GM12878 (cell line): ENCODE measurements at regions not wholly inside any gene's neighbourhood (a gene's known extent, or its start where the extent isn't known, plus 50 kb on each side); places are given as distances from the start of the nearest gene placed in this dataset.

Experiments
- ATAC-seq: fragments of 200-7000 bp; cut with Tn5 transposase; 3 replicates; pipeline ENCODE4 v1.9.1; 2020; ENCODE audit warnings: mild to moderate bottlenecking, moderate library complexity
- BruUV-seq: library from RNA; stranded (reverse); fragments of 400-500 nt; replicated peaks from 2 replicates; lab custom pipeline; 2021; lab: Mats Ljungman, UMichigan
- CTCF ChIA-PET: fragments of 300-600 bp; sonication (Branson Sonifier 250); formaldehyde crosslinking; extraction: SDS; loops from one replicate; lab custom pipeline; 2021; ENCODE audit warnings: inconsistent platforms; lab: Yijun Ruan, JAX
- POLR2A ChIA-PET: fragments of 350-600 bp; formaldehyde crosslinking; extraction: SDS; loops from one replicate; lab custom pipeline; 2021; ENCODE audit warnings: inconsistent platforms; lab: Charles Lee
- RAD21 ChIA-PET: fragments of 300-600 bp; sonication (Branson Sonifier 250); formaldehyde crosslinking; loops from one replicate; lab custom pipeline; 2023; ENCODE audit warnings: antibody characterized with exemption; ENCODE audit not compliant: unreplicated experiment; lab: Charles Lee
- SMC1A ChIA-PET: fragments of 300-600 bp; sonication (Branson Sonifier 250); formaldehyde crosslinking; loops from one replicate; lab custom pipeline; 2023; ENCODE audit not compliant: unreplicated experiment, uncharacterized antibody; lab: Charles Lee
- DNase-seq: peaks from one replicate; pipeline ENCODE4 v3.0.0-alpha.2; 2011; ENCODE audit warnings: low read depth, low spot score
- FAIRE-seq: peaks from 3 replicates; lab custom pipeline; 2011; peaks lifted over from hg19 to GRCh38; lab: Jason Lieb, UNC
- H2AFZ ChIP-seq: 2 replicates; pipeline ENCODE4 v1.6.0; 2011; ENCODE audit warnings: low read depth, low read length, control low read depth; ENCODE audit not compliant: control insufficient read depth
- H3K27ac ChIP-seq: 2 replicates; pipeline ENCODE4 v1.5.1; 2011; ENCODE audit warnings: control low read depth; ENCODE audit not compliant: control insufficient read depth, insufficient read depth
- H3K27me3 ChIP-seq, 2 experiments: replicated peaks in 1 of 2; 2 replicates each; pipeline versions ENCODE4 v1.6.0 to v1.6.1; 2011; ENCODE audit warnings: low read length in 1 of 2; ENCODE audit not compliant: control insufficient read depth in 2 of 2, insufficient read depth in 2 of 2
- H3K36me3 ChIP-seq, 2 experiments: 2 replicates each; pipeline ENCODE4 v1.5.1; 2011; ENCODE audit warnings: low read length in 1 of 2; ENCODE audit not compliant: control insufficient read depth in 2 of 2, insufficient read depth in 2 of 2
- H3K4me1 ChIP-seq: 2 replicates; pipeline ENCODE4 v1.6.1; 2011; ENCODE audit warnings: mild to moderate bottlenecking, low read length, moderate library complexity, mixed read lengths; ENCODE audit not compliant: control insufficient read depth, insufficient read depth
- H3K4me2 ChIP-seq: 2 replicates; pipeline ENCODE4 v1.6.0; 2011; ENCODE audit warnings: control low read depth; ENCODE audit not compliant: control insufficient read depth, insufficient read depth
- H3K4me3 ChIP-seq: fragments of 200-600 bp; sonication (generic); 2 replicates; pipeline ENCODE4 v1.5.1; 2016
- H3K79me2 ChIP-seq: 2 replicates; pipeline ENCODE4 v1.6.0; 2011; ENCODE audit warnings: low read length; ENCODE audit not compliant: control insufficient read depth, insufficient read depth
- H3K9ac ChIP-seq: 2 replicates; pipeline ENCODE4 v1.8.0; 2011; ENCODE audit warnings: low read length, control low read depth, mixed read lengths; ENCODE audit not compliant: control insufficient read depth, insufficient read depth
- H3K9me3 ChIP-seq: replicated peaks from 3 replicates; pipeline ENCODE4 v1.5.1; 2011; ENCODE audit warnings: mild to moderate bottlenecking, low read length; ENCODE audit not compliant: control insufficient read depth, insufficient read depth
- H4K20me1 ChIP-seq: 2 replicates; pipeline ENCODE4 v1.6.0; 2011; ENCODE audit not compliant: control insufficient read depth, insufficient read depth
- BMI1 ChIP-seq: fragments of 450-650 bp; IDR thresholded peaks from 2 replicates; pipeline ENCODE4 v1.6.1; 2016; ENCODE audit warnings: mild to moderate bottlenecking, moderate library complexity, borderline replicate concordance
- CHD4 ChIP-seq: fragments of 200-600 bp; sonication (generic); IDR thresholded peaks from 2 replicates; pipeline ENCODE4 v1.6.1; 2016; ENCODE audit warnings: mild to moderate bottlenecking
- DPF2 ChIP-seq: fragments of 450-650 bp; IDR thresholded peaks from 2 replicates; pipeline ENCODE4 v1.6.1; 2017; ENCODE audit warnings: mild to moderate bottlenecking
- ETV6 ChIP-seq, 2 experiments: fragments of 450-650 bp in 1 of 2; IDR thresholded peaks in 1 of 2; conservative IDR thresholded peaks in 1 of 2; 2 replicates each; pipeline ENCODE4 v1.6.1; 2014; ENCODE audit warnings: antibody characterized with exemption in 1 of 2, borderline replicate concordance in 1 of 2, low read depth in 1 of 2, mild to moderate bottlenecking in 1 of 2, moderate library complexity in 1 of 2
- IKZF1 ChIP-seq: fragments of 450-650 bp; conservative IDR thresholded peaks from 2 replicates; pipeline ENCODE4 v1.6.1; 2017; ENCODE audit warnings: antibody characterized with exemption, mild to moderate bottlenecking
- JUND ChIP-seq: IDR thresholded peaks from 2 replicates; pipeline ENCODE4 v1.6.1; 2012; ENCODE audit warnings: low read depth, mild to moderate bottlenecking, low read length, improper control_type of control experiment, moderate library complexity
- NFYB ChIP-seq: IDR thresholded peaks from 2 replicates; pipeline ENCODE4 v1.6.1; 2011; ENCODE audit warnings: low read depth, mild to moderate bottlenecking, low read length, improper control_type of control experiment, moderate library complexity; ENCODE audit not compliant: insufficient read depth
- PAX8 ChIP-seq: fragments of 450-650 bp; IDR thresholded peaks from 2 replicates; pipeline ENCODE4 v1.6.1; 2017; ENCODE audit warnings: mild to moderate bottlenecking, moderate library complexity
- RFX5 ChIP-seq: IDR thresholded peaks from 2 replicates; pipeline ENCODE4 v1.6.1; 2011; ENCODE audit warnings: low read depth, low read length, improper control_type of control experiment
- SMAD5 ChIP-seq: IDR thresholded peaks from 2 replicates; pipeline ENCODE4 v1.6.1; 2016; ENCODE audit warnings: antibody characterized with exemption, low read depth
- SPI1 ChIP-seq: IDR thresholded peaks from 2 replicates; pipeline ENCODE4 v1.6.1; 2011; ENCODE audit warnings: low read depth, mild to moderate bottlenecking, low read length, moderate library complexity, borderline replicate concordance; ENCODE audit not compliant: insufficient read depth
- SRF ChIP-seq, 2 experiments: IDR thresholded peaks; 2 replicates each; pipeline ENCODE4 v1.6.1; 2011; ENCODE audit warnings: low read depth in 2 of 2, low read length in 2 of 2, mild to moderate bottlenecking in 1 of 2, moderate library complexity in 1 of 2
- SUPT20H ChIP-seq: IDR thresholded peaks from 2 replicates; pipeline ENCODE4 v1.6.1; 2011; ENCODE audit warnings: low read depth, mild to moderate bottlenecking, low read length, moderate library complexity, borderline replicate concordance; ENCODE audit not compliant: control insufficient read depth
- TARDBP ChIP-seq: IDR thresholded peaks from 2 replicates; pipeline ENCODE4 v1.6.1; 2016; ENCODE audit warnings: borderline replicate concordance
- TCF3 ChIP-seq: IDR thresholded peaks from 2 replicates; pipeline ENCODE4 v1.6.1; 2012; ENCODE audit warnings: low read depth, mild to moderate bottlenecking, low read length, borderline replicate concordance; ENCODE audit not compliant: insufficient read depth
- ZNF217 ChIP-seq: fragments of 450-650 bp; IDR thresholded peaks from 2 replicates; pipeline ENCODE4 v1.6.1; 2017; ENCODE audit warnings: antibody characterized with exemption, mild to moderate bottlenecking
- ZNF274 ChIP-seq: IDR thresholded peaks from one replicate; pipeline ENCODE4 v1.8.0; 2011; ENCODE audit not compliant: insufficient read length, insufficient read depth
- WGBS: methylation state at CpG from one replicate; pipeline ENCODE4 v1.1.6; 2016; ENCODE audit warnings: low lambda C conversion rate; ENCODE audit not compliant: insufficient replicate concordance, insufficient coverage; ENCODE audit errors: missing lambda C conversion rate; 5-methylcytosine and 5-hydroxymethylcytosine counted together
- in situ Hi-C: fragments of 300-500 bp; cut with MboI; formaldehyde crosslinking; loops from 9 replicates; pipeline ENCODE4 v1.14.3; 2018; ENCODE audit warnings: mixed read lengths
- intact Hi-C: fragments of 100-400 bp; cut with micrococcal nuclease; formaldehyde crosslinking; loops from one replicate; pipeline ENCODE4 v1.14.2; 2022; ENCODE audit not compliant: unreplicated experiment
- TF ChIP-seq, protein P1 (sequence below): IDR thresholded peaks from 2 replicates; pipeline ENCODE4 v1.6.1; 2012; ENCODE audit warnings: low read depth, low read length, improper control_type of control experiment

DNA sequence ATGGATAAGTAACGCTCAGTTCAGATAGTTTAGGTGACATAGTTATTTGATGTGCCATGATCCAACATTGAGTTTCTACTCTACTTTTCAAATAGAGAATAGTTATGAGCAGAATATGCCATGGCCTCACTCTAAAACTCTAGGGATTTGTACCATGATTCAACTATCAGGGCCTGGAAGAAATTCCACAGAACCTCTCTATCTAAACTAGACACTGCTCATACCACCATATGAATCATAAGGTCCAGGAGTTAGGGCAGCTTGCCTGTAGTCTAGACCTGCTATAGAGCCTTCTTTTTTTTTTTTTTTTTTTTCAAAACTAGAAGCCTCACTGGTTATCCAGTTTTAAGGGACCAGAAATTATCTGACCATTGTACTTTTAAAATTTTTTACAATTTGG, 571.8 kb upstream of the IMPG1 start:
- no peak for FAIRE-seq
- H3K79me2 ChIP-seq, result no peaks in the 10 kb centered on the region
- intact Hi-C loops, result no loop called here

More for the DNA sequence above, 571.8 kb upstream of the IMPG1 start:
- Histone ChIP-seq H2AFZ (no peak overlapping the region), H4K20me1 (no peaks in the 10 kb centered on the region), H3K36me3 (no peaks in the 10 kb centered on the region), H3K4me2 (no peak overlapping the region), H3K27ac (no peak overlapping the region), H3K9ac (no peak overlapping the region), H3K27me3 (no peaks in the 10 kb centered on the region), H3K4me1 (no peaks in the 10 kb centered on the region), H3K9me3 (no peaks in the 10 kb centered on the region)
- ChIA-PET CTCF (no interaction called here), SMC1A (no interaction called here), POLR2A (no interaction called here)
- ATAC-seq, result no peak
- in situ Hi-C loops, result no loop called here
- 0% methylated on average over 1 of the region's 1 CpG for WGBS
- TF ChIP-seq, protein P1, sequence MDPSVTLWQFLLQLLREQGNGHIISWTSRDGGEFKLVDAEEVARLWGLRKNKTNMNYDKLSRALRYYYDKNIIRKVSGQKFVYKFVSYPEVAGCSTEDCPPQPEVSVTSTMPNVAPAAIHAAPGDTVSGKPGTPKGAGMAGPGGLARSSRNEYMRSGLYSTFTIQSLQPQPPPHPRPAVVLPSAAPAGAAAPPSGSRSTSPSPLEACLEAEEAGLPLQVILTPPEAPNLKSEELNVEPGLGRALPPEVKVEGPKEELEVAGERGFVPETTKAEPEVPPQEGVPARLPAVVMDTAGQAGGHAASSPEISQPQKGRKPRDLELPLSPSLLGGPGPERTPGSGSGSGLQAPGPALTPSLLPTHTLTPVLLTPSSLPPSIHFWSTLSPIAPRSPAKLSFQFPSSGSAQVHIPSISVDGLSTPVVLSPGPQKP, result no peak
- no peak for TF ChIP-seq ETV6 (conservative IDR thresholded peaks at IDR 0.05 in 1 of 2, IDR thresholded peaks at IDR 0.05 in 1 of 2; ENCODE audit: borderline replicate concordance in 1 of 2, low read depth in 1 of 2)
- TF ChIP-seq ZNF217, result no peak
- no peak for TF ChIP-seq DPF2
- TF ChIP-seq NFYB, result no peak
- TF ChIP-seq SRF (IDR thresholded peaks at IDR 0.05; ENCODE audit: low read depth in 2 of 2, low read length in 2 of 2), result no peak
- no peak for TF ChIP-seq SUPT20H
- TF ChIP-seq JUND, result no peak
- no peak for TF ChIP-seq CHD4
- no peak for TF ChIP-seq ZNF274
- TF ChIP-seq SMAD5, result no peak
- TF ChIP-seq TCF3, result no peak
- TF ChIP-seq RFX5, result no peak
- no peak for TF ChIP-seq SPI1
- no peak for TF ChIP-seq PAX8
- TF ChIP-seq BMI1, result no peak
- TF ChIP-seq TARDBP, result no peak
- TF ChIP-seq IKZF1, result no peak
- TF ChIP-seq, all 136 proteins: peak for 0
- DNase-seq, result no peak
- RAD21 ChIA-PET, result no interaction called here
- no peak overlapping the region for H3K4me3 ChIP-seq
- no TSS peak for BruUV-seq
